ENCODE measurements at regions not wholly inside any gene's neighbourhood (a gene's known extent, or its start where the extent isn't known, plus 50 kb on each side); places are given as distances from the start of the nearest gene placed in this dataset.

DNA sequence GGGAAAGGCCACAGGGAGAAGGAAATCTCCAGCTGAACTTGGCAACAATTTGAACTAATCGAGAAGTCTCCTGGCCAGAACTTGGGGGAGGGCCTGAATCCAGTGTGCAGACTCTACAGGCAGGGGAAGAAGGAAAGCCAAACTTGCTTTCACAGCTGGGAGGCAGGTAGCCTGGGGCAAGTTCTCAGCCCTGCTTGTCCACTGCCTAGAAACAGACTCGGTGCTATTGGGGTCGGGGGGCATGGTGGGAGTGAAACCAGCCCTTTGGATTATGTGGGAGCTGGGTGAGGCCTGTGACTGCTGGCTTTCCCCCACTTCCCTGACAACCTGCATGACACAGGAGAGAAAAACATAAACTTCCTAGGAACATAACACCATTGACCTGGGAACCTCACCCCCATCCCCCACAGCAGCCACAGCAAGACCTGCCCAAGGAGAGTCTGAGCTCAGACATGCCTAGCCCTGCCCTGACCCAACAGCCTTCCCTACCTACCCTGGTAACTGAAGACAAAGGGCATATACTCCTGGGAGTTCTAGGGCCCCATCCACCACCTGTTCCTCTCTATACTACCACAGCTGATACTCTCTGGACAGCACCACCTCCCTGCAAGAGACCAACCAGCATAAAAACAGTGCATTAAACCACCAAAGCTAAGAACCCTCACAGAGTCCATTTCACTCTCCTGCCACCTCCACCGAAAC, 103.7 kb upstream of the MNS1 start:
- intact Hi-C loops (cut with micrococcal nuclease; ENCODE audit: unreplicated experiment), result no loop called here
- FAIRE-seq, result no peak
- Histone ChIP-seq H3K9me3 (replicated peaks; ENCODE audit: control insufficient read depth, insufficient read depth, low read length) (no peaks in the 10 kb centered on the region), H3K9ac (ENCODE audit: control insufficient read depth, insufficient read depth, low read length) (no peak overlapping the region), H2AFZ (ENCODE audit: control insufficient read depth, low read depth, low read length) (no peak overlapping the region), H3K36me3 (ENCODE audit: control insufficient read depth in 2 of 2, insufficient read depth in 2 of 2, low read length in 1 of 2) (no peaks in the 10 kb centered on the region), H3K27me3 (replicated peaks in 1 of 2; ENCODE audit: control insufficient read depth in 2 of 2, insufficient read depth in 2 of 2, low read length in 1 of 2) (no peaks in the 10 kb centered on the region), H3K4me3 (no peak overlapping the region), H3K79me2 (ENCODE audit: control insufficient read depth, insufficient read depth, low read length) (no peaks in the 10 kb centered on the region), H3K4me2 (ENCODE audit: control insufficient read depth, insufficient read depth) (no peak overlapping the region), H4K20me1 (ENCODE audit: control insufficient read depth, insufficient read depth) (no peaks in the 10 kb centered on the region), H3K27ac (ENCODE audit: control insufficient read depth, insufficient read depth) (no peak overlapping the region), H3K4me1 (ENCODE audit: control insufficient read depth, insufficient read depth, low read length) (no peaks in the 10 kb centered on the region)
- WGBS (ENCODE audit: insufficient coverage, insufficient replicate concordance, low lambda C conversion rate, missing lambda C conversion rate), result 4% methylated on average over 4 of the region's 4 CpGs
- no peak for DNase-seq (ENCODE audit: low read depth, low spot score)
- POLR2A ChIA-PET, result no interaction called here
- ATAC-seq, result no peak
- in situ Hi-C loops (cut with MboI), result no loop called here
- RAD21 ChIA-PET (ENCODE audit: unreplicated experiment), result no interaction called here
- CTCF ChIA-PET, result no interaction called here
- SMC1A ChIA-PET (ENCODE audit: uncharacterized antibody, unreplicated experiment), result no interaction called here
- BruUV-seq (replicated peaks), result no TSS peak
- no peak for TF ChIP-seq LARP7 (IDR thresholded peaks at IDR 0.05)
- TF ChIP-seq EZH2 (IDR thresholded peaks at IDR 0.05; ENCODE audit: borderline replicate concordance, control insufficient read depth, low read depth, low read length), result no peak
- no peak for TF ChIP-seq KDM1A (IDR thresholded peaks at IDR 0.05; ENCODE audit: borderline replicate concordance)
- TF ChIP-seq, protein P1, sequence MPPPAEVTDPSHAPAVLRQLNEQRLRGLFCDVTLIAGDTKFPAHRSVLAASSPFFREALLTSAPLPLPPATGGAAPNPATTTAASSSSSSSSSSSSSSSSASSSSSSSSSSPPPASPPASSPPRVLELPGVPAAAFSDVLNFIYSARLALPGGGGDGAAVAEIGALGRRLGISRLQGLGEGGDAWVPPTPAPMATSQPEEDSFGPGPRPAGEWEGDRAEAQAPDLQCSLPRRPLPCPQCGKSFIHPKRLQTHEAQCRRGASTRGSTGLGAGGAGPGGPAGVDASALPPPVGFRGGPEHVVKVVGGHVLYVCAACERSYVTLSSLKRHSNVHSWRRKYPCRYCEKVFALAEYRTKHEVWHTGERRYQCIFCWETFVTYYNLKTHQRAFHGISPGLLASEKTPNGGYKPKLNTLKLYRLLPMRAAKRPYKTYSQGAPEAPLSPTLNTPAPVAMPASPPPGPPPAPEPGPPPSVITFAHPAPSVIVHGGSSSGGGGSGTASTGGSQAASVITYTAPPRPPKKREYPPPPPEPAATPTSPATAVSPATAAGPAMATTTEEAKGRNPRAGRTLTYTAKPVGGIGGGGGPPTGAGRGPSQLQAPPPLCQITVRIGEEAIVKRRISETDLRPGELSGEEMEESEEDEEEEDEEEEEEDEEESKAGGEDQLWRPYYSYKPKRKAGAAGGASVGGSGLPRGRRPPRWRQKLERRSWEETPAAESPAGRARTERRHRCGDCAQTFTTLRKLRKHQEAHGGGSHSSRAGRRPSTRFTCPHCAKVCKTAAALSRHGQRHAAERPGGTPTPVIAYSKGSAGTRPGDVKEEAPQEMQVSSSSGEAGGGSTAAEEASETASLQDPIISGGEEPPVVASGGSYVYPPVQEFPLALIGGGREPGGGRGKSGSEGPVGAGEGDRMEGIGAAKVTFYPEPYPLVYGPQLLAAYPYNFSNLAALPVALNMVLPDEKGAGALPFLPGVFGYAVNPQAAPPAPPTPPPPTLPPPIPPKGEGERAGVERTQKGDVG (CRISPR knock-in tag; IDR thresholded peaks at IDR 0.05), result no peak
- TF ChIP-seq IKZF2 (IDR thresholded peaks at IDR 0.05), result no peak
- TF ChIP-seq TCF12 (IDR thresholded peaks at IDR 0.05; ENCODE audit: low read depth, low read length), result no peak
- no peak for TF ChIP-seq HDAC2 (IDR thresholded peaks at IDR 0.05)

All from GM12878 (cell line).